MM.1S (cell line): ENCODE measurements at regions not wholly inside any gene's neighbourhood (a gene's known extent, or its start where the extent isn't known, plus 50 kb on each side); places are given as distances from the start of the nearest gene placed in this dataset.
A peak's percentile ranks its signal among the peaks of the same experiment; 100 is the strongest.

Experiments used
- DNase-seq: peaks from one replicate; pipeline ENCODE4 v3.0.0-alpha.2; 2015
- H2AFZ ChIP-seq: fragments of 300-600 bp; sonication (generic); 2 replicates; pipeline ENCODE4 v1.6.0; 2016; ENCODE audit warnings: antibody characterized with exemption, low read length
- H3F3A ChIP-seq: fragments of 300-600 bp; sonication (generic); 2 replicates; pipeline ENCODE4 v1.6.1; 2016; ENCODE audit warnings: mild to moderate bottlenecking, antibody characterized with exemption, low read length, moderate library complexity, mixed read lengths; ENCODE audit not compliant: insufficient read depth
- H3K27ac ChIP-seq: fragments of 300-600 bp; sonication (generic); 2 replicates; pipeline ENCODE4 v1.5.1; 2016; ENCODE audit warnings: mild to moderate bottlenecking, low read length
- H3K27me3 ChIP-seq: fragments of 300-600 bp; sonication (generic); replicated peaks from 2 replicates; pipeline ENCODE4 v1.6.0; 2016; ENCODE audit warnings: low read length; ENCODE audit not compliant: insufficient read depth
- H3K36me3 ChIP-seq: fragments of 300-600 bp; sonication (generic); replicated peaks from 2 replicates; pipeline ENCODE4 v1.6.1; 2016; ENCODE audit warnings: mild to moderate bottlenecking, low read length, mixed read lengths; ENCODE audit not compliant: insufficient read depth
- H3K4me1 ChIP-seq: fragments of 300-600 bp; sonication (generic); 2 replicates; pipeline ENCODE4 v1.6.1; 2016; ENCODE audit warnings: low read length, mixed read lengths
- H3K4me2 ChIP-seq: fragments of 300-600 bp; sonication (generic); 2 replicates; pipeline ENCODE4 v1.6.0; 2016; ENCODE audit warnings: low read depth, low read length
- H3K4me3 ChIP-seq: fragments of 300-600 bp; sonication (generic); 2 replicates; pipeline ENCODE4 v1.5.1; 2016; ENCODE audit warnings: low read length, mixed read lengths
- H3K79me2 ChIP-seq: fragments of 300-600 bp; sonication (generic); 2 replicates; pipeline ENCODE4 v1.6.1; 2016; ENCODE audit warnings: mixed run types, low read length, mixed read lengths
- H3K9ac ChIP-seq: fragments of 300-600 bp; sonication (generic); 2 replicates; pipeline ENCODE4 v1.6.1; 2016; ENCODE audit warnings: low read length, mixed read lengths
- H3K9me2 ChIP-seq: fragments of 300-600 bp; sonication (generic); replicated peaks from 2 replicates; pipeline ENCODE4 v1.6.1; 2016; ENCODE audit warnings: mild to moderate bottlenecking, low read length, mixed read lengths; ENCODE audit not compliant: insufficient read depth
- H3K9me3 ChIP-seq: fragments of 300-600 bp; sonication (generic); replicated peaks from 2 replicates; pipeline ENCODE4 v1.6.1; 2016; ENCODE audit warnings: mild to moderate bottlenecking, low read length, mixed read lengths; ENCODE audit not compliant: insufficient read depth
- H4K20me1 ChIP-seq: fragments of 300-600 bp; sonication (generic); 2 replicates; pipeline ENCODE4 v1.6.1; 2016; ENCODE audit warnings: mild to moderate bottlenecking, low read length, moderate library complexity, mixed read lengths; ENCODE audit not compliant: insufficient read depth
- EZH2 ChIP-seq: fragments of 300-600 bp; sonication (generic); optimal IDR thresholded peaks from 2 replicates; pipeline ENCODE3; 2017; ENCODE audit warnings: low read depth, mild to moderate bottlenecking, antibody characterized with exemption, low read length, mixed read lengths
- EZH2phosphoT487 ChIP-seq: fragments of 300-600 bp; sonication (generic); IDR thresholded peaks from 2 replicates; pipeline ENCODE4 v1.6.1; 2018; ENCODE audit warnings: antibody characterized with exemption, low read length
- TF ChIP-seq, protein P1 (sequence below): fragments of 300-600 bp; sonication (generic); IDR thresholded peaks from 2 replicates; pipeline ENCODE4 v1.5.1; 2016; ENCODE audit warnings: antibody characterized with exemption, low read length, mixed read lengths

GRCh38 chr16:74232806-74233465 is 63.7 kb upstream of the PSMD7 start:
- Histone ChIP-seq H3K4me2 (no peak overlapping the region), H3K27ac (no peak overlapping the region), H3K27me3 (no peaks in the 10 kb centered on the region), H3K4me3 (no peak overlapping the region), H3K9me3 (no peaks in the 10 kb centered on the region), H2AFZ (no peak overlapping the region), H3F3A (no peaks in the 10 kb centered on the region), H3K4me1 (no peaks in the 10 kb centered on the region), H3K36me3 (no peaks in the 10 kb centered on the region), H4K20me1 (no peaks in the 10 kb centered on the region), H3K79me2 (no peaks in the 10 kb centered on the region), H3K9ac (no peak overlapping the region), H3K9me2 (no peaks in the 10 kb centered on the region)
- no peak for DNase-seq
- no peak for TF ChIP-seq EZH2phosphoT487
- TF ChIP-seq EZH2, result no peak
- TF ChIP-seq, protein P1, sequence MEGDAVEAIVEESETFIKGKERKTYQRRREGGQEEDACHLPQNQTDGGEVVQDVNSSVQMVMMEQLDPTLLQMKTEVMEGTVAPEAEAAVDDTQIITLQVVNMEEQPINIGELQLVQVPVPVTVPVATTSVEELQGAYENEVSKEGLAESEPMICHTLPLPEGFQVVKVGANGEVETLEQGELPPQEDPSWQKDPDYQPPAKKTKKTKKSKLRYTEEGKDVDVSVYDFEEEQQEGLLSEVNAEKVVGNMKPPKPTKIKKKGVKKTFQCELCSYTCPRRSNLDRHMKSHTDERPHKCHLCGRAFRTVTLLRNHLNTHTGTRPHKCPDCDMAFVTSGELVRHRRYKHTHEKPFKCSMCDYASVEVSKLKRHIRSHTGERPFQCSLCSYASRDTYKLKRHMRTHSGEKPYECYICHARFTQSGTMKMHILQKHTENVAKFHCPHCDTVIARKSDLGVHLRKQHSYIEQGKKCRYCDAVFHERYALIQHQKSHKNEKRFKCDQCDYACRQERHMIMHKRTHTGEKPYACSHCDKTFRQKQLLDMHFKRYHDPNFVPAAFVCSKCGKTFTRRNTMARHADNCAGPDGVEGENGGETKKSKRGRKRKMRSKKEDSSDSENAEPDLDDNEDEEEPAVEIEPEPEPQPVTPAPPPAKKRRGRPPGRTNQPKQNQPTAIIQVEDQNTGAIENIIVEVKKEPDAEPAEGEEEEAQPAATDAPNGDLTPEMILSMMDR, result no peak

- TF ChIP-seq, protein P1, result no peak
- TF ChIP-seq EZH2phosphoT487 (no peak), EZH2 (no peak)
- no peak overlapping the region for H3K27ac ChIP-seq
- H3K9me3 ChIP-seq, result no peaks in the 10 kb centered on the region
- H3K9me2 ChIP-seq, result no peaks in the 10 kb centered on the region
- H3K79me2 ChIP-seq, result no peaks in the 10 kb centered on the region
- no peak overlapping the region for H2AFZ ChIP-seq
- no peaks in the 10 kb centered on the region for H3K27me3 ChIP-seq
- no peak for DNase-seq
- no peaks in the 10 kb centered on the region for H3K4me1 ChIP-seq
- H3F3A ChIP-seq, result no peaks in the 10 kb centered on the region
- H3K9ac ChIP-seq, result no peak overlapping the region
- no peak overlapping the region for H3K4me2 ChIP-seq
- no peak overlapping the region for H3K4me3 ChIP-seq
- no peaks in the 10 kb centered on the region for H3K36me3 ChIP-seq
- H4K20me1 ChIP-seq, result no peaks in the 10 kb centered on the region
Measured at GRCh38 chr16:74230126-74230525, 66.5 kb upstream of the PSMD7 start.

GRCh38 chr16:74226338-74226954 is 70.2 kb upstream of the PSMD7 start:
- H3K4me2 ChIP-seq, result no peak overlapping the region
- no peaks in the 10 kb centered on the region for H3K79me2 ChIP-seq
- no peaks in the 10 kb centered on the region for H4K20me1 ChIP-seq
- H3K27me3 ChIP-seq, result no peaks in the 10 kb centered on the region
- H3K4me1 ChIP-seq, result peaks cover 3% of the 10 kb centered on the region; the same call in 1 of the 2 replicates
- H3K9me2 ChIP-seq, result no peaks in the 10 kb centered on the region
- H3K4me3 ChIP-seq, result no peak overlapping the region
- no peak for DNase-seq
- no peaks in the 10 kb centered on the region for H3K36me3 ChIP-seq
- no peaks in the 10 kb centered on the region for H3K9me3 ChIP-seq
- H3K27ac ChIP-seq, result no peak overlapping the region
- no peak overlapping the region for H3K9ac ChIP-seq
- TF ChIP-seq EZH2phosphoT487, result no peak
- TF ChIP-seq EZH2, result no peak
- TF ChIP-seq, protein P1, result peak; percentile 20; the same call in 1 of the 2 replicates
- H3F3A ChIP-seq, result no peaks in the 10 kb centered on the region
- no peak overlapping the region for H2AFZ ChIP-seq
